GM19099 (cell line): ENCODE measurements at regions not wholly inside any gene's neighbourhood (a gene's known extent, or its start where the extent isn't known, plus 50 kb on each side); places are given as distances from the start of the nearest gene placed in this dataset.

Experiments used
- POLR2A ChIP-seq: IDR thresholded peaks from 3 replicates; pipeline ENCODE4 v1.6.1; 2011; ENCODE audit warnings: low read depth; ENCODE audit not compliant: insufficient read length; ENCODE audit errors: extremely low read depth

GRCh38 chr6:137762168-137763090 is 104.6 kb upstream of the TNFAIP3 start:
- no peak for TF ChIP-seq POLR2A

- no peak for TF ChIP-seq POLR2A
Measured at GRCh38 chr6:137763436-137763835, 103.6 kb upstream of the TNFAIP3 start.

DNA sequence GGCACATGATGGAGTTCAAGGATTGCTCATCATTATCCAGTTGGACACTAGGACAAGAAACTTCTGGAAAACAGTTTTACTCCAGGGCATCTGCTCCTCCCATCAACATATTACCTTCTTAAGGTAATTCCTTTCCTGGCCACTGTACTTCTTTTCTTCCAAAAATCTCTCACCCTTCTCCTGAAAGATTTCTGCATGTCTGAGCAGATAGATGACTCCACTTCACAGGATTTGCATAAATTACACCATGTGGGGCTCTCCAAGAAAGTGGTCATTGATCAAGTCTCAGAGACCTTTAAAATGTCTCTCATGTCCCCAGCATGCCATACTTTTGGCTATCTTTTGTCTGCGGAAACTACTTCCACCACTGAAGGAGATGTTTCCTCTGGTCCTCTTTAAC is 103.2 kb upstream of the TNFAIP3 start:
- no peak for TF ChIP-seq POLR2A

GRCh38 chr6:137764464-137764863 is 102.6 kb upstream of the TNFAIP3 start:
- no peak for TF ChIP-seq POLR2A

- TF ChIP-seq POLR2A: no peak
Measured at GRCh38 chr6:137765059-137765458, 102.0 kb upstream of the TNFAIP3 start.

DNA sequence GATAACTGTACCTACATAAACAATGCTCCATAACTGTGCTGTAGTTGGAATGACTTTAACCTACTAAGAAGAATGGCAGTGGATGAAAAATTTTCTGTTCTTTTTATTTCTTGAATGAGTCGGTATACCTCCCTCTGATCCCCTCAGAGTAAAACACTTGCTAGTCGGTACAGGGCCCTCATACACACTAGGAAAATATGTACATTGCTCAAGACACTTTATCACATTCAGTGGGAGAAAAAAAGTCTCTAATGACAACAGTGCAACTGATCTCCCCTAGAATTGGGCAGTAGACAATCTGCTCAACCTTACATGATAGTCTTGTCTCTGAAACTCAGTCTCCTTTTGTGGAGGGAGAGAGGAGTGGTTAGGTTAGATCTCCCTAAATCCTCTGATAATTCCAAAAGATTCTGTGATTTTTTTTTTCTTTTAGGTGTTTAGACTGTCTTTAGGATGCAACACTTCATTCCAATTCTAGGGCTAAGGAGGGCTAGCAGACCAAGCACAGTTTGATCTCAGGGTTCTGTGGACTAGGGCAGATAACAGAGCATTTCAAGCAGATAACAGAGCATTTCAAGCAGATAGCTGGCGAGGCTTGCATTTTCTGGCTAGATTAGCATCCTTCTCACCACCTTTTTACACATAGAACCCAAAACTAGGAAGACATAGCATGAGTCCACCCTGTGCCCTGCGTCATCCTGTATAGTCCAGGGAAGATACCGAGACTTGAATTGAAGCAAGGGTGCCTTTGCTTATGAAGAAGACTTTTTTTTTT is 100.3 kb upstream of the TNFAIP3 start:
- TF ChIP-seq POLR2A: no peak

GRCh38 chr6:137767465-137767864 is 99.6 kb upstream of the TNFAIP3 start:
- TF ChIP-seq POLR2A: no peak

- TF ChIP-seq POLR2A: no peak
Measured at GRCh38 chr6:137767911-137768690, 99.0 kb upstream of the TNFAIP3 start.

- TF ChIP-seq POLR2A: no peak
Measured at GRCh38 chr6:137768935-137769334, 98.1 kb upstream of the TNFAIP3 start.

- TF ChIP-seq POLR2A: no peak
Measured at GRCh38 chr6:137769797-137770362, 97.2 kb upstream of the TNFAIP3 start.

DNA sequence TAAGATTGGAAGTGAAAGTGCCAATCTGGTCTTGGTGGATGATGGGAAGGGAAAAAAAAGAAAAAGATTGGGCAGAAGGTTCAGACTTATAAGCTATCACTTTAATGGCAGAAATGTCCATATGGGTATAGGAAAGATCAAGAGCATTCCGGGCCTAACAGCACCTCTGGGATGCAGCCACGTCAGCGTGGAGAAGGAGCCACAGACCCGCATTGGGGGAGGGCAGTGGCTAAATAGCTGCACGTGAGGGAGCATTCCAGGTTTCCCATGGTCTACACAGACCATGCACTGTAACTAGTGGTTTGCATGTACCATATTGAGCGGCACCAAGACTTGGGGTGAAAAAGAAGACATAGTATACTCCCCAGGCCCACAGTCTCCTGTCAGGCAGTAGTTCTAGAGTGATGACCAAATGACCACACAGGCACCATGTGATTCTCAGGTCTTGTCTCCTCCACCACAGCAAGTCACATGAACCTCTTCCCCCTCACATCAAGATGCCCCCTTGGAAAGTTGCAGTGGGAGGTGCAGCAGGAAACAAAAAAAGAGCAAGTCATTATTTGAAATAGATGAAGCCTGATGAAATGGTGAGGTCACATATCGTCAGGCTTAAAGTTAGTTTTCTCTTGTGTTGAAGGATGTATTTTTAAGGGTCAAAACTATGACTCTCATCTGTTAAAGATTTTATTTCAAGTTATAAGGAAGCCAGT is 94.4 kb upstream of the TNFAIP3 start:
- TF ChIP-seq POLR2A: no peak

DNA sequence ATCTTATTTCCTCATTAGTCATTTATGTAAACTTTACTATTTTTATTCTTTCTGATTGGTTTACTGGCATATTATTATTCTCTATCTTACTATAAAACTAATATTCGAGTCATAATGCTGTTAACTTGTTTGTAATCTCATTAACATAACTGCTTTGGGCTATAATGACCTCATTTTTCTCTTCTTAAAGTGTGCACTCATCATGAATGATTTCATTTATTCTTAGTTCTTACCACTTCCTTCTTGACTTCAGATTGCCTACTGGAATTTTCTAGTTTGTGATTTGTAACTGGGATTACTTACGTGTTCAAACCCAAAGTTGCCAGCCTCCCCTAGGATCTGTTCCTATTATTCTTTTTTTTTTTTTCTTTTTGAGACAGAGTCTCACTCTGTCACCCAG is 91.8 kb upstream of the TNFAIP3 start:
- TF ChIP-seq POLR2A: no peak

- TF ChIP-seq POLR2A: no peak
Measured at GRCh38 chr6:137775720-137776119, 91.3 kb upstream of the TNFAIP3 start.

GRCh38 chr6:137776256-137776655 is 90.8 kb upstream of the TNFAIP3 start:
- TF ChIP-seq POLR2A: no peak
